ENCODE measurements at regions not wholly inside any gene's neighbourhood (a gene's known extent, or its start where the extent isn't known, plus 50 kb on each side); places are given as distances from the start of the nearest gene placed in this dataset.

DNA sequence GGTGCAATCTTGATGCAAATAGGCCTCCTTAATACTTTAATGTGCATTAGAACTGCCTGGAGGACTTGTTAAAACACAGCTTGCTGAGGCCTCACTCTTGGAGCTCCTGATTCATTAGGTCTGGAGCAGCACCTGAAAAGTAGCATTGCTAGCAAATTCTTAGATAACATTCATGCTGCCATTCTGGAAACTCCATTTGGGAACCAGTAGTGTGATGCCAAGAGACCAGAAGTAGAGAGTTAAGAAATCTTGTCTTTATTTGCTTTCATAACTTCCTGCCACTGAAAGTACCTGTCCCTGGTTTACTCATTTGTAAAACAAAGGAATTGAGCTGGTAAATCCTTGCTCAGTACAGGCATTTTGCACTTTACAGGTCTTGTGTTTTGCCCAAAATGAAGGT lies 72.0 kb downstream of the RAP2B start:
- no peak for TF ChIP-seq POLR2AphosphoS5 (IDR thresholded peaks at IDR 0.05)
- TF ChIP-seq, protein P1, sequence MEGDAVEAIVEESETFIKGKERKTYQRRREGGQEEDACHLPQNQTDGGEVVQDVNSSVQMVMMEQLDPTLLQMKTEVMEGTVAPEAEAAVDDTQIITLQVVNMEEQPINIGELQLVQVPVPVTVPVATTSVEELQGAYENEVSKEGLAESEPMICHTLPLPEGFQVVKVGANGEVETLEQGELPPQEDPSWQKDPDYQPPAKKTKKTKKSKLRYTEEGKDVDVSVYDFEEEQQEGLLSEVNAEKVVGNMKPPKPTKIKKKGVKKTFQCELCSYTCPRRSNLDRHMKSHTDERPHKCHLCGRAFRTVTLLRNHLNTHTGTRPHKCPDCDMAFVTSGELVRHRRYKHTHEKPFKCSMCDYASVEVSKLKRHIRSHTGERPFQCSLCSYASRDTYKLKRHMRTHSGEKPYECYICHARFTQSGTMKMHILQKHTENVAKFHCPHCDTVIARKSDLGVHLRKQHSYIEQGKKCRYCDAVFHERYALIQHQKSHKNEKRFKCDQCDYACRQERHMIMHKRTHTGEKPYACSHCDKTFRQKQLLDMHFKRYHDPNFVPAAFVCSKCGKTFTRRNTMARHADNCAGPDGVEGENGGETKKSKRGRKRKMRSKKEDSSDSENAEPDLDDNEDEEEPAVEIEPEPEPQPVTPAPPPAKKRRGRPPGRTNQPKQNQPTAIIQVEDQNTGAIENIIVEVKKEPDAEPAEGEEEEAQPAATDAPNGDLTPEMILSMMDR (IDR thresholded peaks at IDR 0.05): no peak

Data from breast epithelium (tissue), 3 donors.